ENCODE measurements at regions not wholly inside any gene's neighbourhood (a gene's known extent, or its start where the extent isn't known, plus 50 kb on each side); places are given as distances from the start of the nearest gene placed in this dataset.

- no peak overlapping the region for H3K4me3 ChIP-seq (replicated peaks; ENCODE audit: insufficient read depth, low read length)
- TF ChIP-seq POLR2AphosphoS5 (IDR thresholded peaks at IDR 0.05; ENCODE audit: low read depth) (no peak), GABPA (IDR thresholded peaks at IDR 0.05; ENCODE audit: low read depth) (no peak), REST (IDR thresholded peaks at IDR 0.05; ENCODE audit: insufficient replicate concordance, low read depth) (no peak)
- peaks cover 6% of the 10 kb centered on the region for H3K27me3 ChIP-seq (ENCODE audit: insufficient read depth, poor library complexity, severe bottlenecking)
- no peak overlapping the region for H3K27ac ChIP-seq (replicated peaks)
- no peak for DNase-seq (ENCODE audit: low read depth in 1 of 2, low spot score in 1 of 2)
Measured at GRCh38 chr22:49662681-49663080, 165.0 kb downstream of the BRD1 start.

- no peak for TF ChIP-seq POLR2AphosphoS5 (IDR thresholded peaks at IDR 0.05; ENCODE audit: low read depth)
- no peak for TF ChIP-seq CTCF (IDR thresholded peaks at IDR 0.05; ENCODE audit: insufficient read depth, low read length)
- no peak for TF ChIP-seq SPI1 (IDR thresholded peaks at IDR 0.05; ENCODE audit: borderline replicate concordance, low read depth)
- no peak for TF ChIP-seq GABPA (IDR thresholded peaks at IDR 0.05; ENCODE audit: low read depth)
- TF ChIP-seq REST (IDR thresholded peaks at IDR 0.05; ENCODE audit: insufficient replicate concordance, low read depth): no peak
- H3K27me3 ChIP-seq (ENCODE audit: insufficient read depth, poor library complexity, severe bottlenecking): peaks cover 2% of the 10 kb centered on the region
- no peak overlapping the region for H3K27ac ChIP-seq (replicated peaks)
- DNase-seq (ENCODE audit: low read depth in 1 of 2, low spot score in 1 of 2): no peak
- no peak overlapping the region for H3K4me3 ChIP-seq (replicated peaks; ENCODE audit: insufficient read depth, low read length)
Measured at GRCh38 chr22:49660794-49661781, 166.6 kb downstream of the BRD1 start.

GRCh38 chr22:49660321-49660720 is 167.4 kb downstream of the BRD1 start:
- H3K27me3 ChIP-seq (ENCODE audit: insufficient read depth, poor library complexity, severe bottlenecking): peaks cover 2% of the 10 kb centered on the region
- TF ChIP-seq GABPA (IDR thresholded peaks at IDR 0.05; ENCODE audit: low read depth) (no peak), SPI1 (IDR thresholded peaks at IDR 0.05; ENCODE audit: borderline replicate concordance, low read depth) (no peak), POLR2AphosphoS5 (IDR thresholded peaks at IDR 0.05; ENCODE audit: low read depth) (no peak), REST (IDR thresholded peaks at IDR 0.05; ENCODE audit: insufficient replicate concordance, low read depth) (no peak), CTCF (IDR thresholded peaks at IDR 0.05; ENCODE audit: insufficient read depth, low read length) (no peak)
- DNase-seq (ENCODE audit: low read depth in 1 of 2, low spot score in 1 of 2): no peak
- H3K27ac ChIP-seq (replicated peaks): no peak overlapping the region
- no peak overlapping the region for H3K4me3 ChIP-seq (replicated peaks; ENCODE audit: insufficient read depth, low read length)

All from HL-60 (cell line).